HG02759 (cell line): ENCODE measurements at regions not wholly inside any gene's neighbourhood (a gene's known extent, or its start where the extent isn't known, plus 50 kb on each side); places are given as distances from the start of the nearest gene placed in this dataset.

Experiments used
- ATAC-seq: cut with Tn5 transposase; IDR thresholded peaks from one replicate; pipeline ENCODE4 v1.9.1; 2021; ENCODE audit warnings: mild to moderate bottlenecking, moderate library complexity; ENCODE audit not compliant: unreplicated experiment

GRCh38 chr11:128200467-128200866 lies 386.9 kb downstream of the ETS1 start:
- no peak for ATAC-seq

GRCh38 chr11:128198216-128198772 lies 389.1 kb downstream of the ETS1 start:
- no peak for ATAC-seq

- ATAC-seq: no peak
Measured at GRCh38 chr11:128196235-128196634, 391.1 kb downstream of the ETS1 start.

GRCh38 chr11:128195756-128196155 lies 391.6 kb downstream of the ETS1 start:
- ATAC-seq: no peak

DNA sequence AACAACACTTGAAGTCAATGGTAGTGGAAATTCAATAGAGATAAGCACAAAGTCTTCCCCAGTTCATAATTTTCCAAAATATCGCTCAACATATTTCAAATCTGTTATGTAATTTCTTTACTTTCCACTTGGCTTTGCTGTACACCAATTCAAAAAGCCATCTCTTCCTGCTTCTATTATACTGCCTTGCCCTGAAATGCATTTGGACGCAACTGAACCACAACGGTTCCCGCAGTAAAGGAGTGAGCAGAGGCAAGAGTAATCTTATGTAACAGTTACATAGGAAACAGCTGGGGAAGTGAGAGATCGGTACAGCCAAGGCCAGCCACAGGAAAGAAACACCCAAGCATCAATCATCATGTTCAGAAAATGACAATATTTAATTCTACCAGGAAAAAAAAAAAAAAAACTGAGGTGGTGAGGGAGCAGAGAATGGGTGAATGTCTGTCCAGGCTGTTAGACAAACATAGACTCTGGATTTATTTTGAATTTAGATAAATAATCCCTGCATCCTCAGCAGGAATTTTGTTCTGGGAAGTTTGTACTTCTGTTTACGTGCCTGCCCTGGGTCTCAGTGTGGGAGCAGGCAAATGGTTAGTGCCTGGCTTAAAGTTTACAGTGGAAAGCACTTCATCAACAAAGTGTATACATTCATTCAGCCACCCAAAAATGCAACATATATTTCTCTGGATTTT lies 392.2 kb downstream of the ETS1 start:
- no peak for ATAC-seq

GRCh38 chr11:128194216-128194615 lies 393.1 kb downstream of the ETS1 start:
- ATAC-seq: no peak

DNA sequence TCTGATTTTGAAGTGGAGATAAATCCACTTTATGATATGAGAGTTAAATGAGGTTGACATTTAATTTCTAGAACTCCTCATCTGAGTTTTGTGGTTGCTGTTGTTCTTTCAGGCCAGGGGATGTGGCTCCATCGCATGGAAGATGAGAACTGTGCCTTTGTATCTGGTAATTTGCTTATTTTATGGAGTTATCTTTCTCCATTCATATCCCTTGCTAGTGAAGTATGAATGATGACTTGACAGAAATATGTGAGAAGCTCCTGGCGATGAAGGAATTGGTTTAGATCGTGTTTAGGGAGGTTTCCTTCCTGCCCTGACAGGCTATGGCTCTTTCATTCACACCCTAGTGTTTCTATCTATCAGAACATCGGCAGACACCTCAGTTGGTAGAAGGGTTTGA lies 393.7 kb downstream of the ETS1 start:
- ATAC-seq: no peak

DNA sequence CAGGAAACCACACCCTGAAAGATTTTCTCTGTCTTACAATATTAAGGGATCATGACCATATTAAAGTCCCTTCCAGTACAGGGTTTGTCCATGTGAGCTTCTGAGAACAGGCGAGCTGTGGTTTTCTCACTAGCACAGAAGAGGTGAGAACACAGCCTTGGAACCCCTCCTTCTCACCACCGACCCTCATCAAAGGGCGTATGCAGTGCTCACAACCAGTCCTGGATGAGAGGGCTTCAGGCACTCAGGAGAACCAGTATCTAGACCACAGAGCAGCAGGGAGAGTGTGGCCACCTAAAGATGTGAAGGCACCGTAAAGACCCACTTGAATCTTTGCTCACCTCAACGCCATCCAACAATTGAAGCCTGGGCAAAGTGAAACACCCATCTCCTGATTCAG lies 397.0 kb downstream of the ETS1 start:
- no peak for ATAC-seq

- ATAC-seq: no peak
Measured at GRCh38 chr11:128189823-128190222, 397.5 kb downstream of the ETS1 start.

DNA sequence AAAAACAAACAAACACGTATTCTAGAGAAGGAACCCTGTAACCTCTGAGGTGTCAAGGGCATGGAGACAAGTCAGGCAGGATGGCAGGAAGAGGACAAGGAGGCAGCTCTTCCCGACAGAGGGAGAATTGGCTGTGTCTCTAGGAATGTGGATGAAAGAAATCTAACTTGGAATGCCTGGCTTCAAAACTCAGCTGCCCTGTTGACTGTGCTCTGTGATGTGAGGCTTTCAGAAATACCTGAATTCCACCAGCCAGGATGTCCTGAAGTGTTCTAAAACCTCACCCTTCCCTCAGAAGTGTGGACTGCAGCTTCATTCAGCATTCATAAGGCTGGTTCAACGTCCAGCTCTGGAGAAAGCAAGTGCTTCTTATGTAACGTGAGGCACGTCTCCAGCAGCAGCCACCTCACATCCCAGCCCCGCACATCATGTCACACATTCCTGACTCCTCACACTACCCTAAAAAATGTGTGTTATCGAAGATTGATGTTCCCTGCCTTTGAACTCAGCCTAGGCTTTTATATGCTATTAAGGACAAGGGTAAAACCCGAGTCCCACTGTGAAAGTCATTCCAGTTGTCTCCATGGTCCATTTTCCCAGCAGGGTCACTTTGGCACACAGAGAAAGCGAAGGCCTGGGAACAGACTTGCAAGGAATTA lies 398.9 kb downstream of the ETS1 start:
- ATAC-seq: no peak

DNA sequence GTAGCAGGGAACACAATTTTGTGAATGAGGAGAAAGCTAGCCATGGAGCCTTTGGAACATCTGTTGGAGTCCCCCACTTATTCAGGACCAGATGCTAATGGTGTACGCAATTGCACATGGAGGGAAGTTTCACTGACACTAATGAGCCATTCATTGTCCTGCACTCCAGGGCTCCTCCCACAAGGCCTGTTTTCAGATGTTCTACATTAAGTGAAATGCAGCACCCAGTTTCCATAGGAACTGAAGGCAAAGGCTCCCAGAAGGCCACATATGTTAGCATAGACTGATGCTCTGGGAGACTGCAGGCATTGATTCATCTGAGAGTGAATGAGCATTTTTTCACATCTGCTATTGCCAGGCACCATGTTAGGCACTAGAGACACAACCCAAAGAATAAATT lies 399.5 kb downstream of the ETS1 start:
- no peak for ATAC-seq

DNA sequence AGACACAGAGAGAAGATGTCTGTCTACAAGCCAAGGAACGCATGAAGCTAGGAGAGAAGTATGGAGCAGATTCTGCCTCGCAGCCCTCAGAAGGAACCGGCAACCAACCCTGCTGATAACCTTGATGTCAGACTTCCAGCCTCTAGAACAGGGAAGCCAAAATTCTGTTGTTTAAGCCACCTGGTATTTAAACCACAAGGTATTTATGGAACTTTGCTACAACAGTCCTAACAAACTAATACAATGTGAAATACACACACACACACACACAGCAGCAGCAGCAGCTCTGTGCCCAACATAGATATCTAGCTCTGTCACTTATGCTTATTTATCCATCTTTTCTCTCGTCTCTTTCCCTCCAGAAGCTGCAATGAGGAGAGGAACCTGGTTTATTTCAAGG lies 400.0 kb downstream of the ETS1 start:
- no peak for ATAC-seq

DNA sequence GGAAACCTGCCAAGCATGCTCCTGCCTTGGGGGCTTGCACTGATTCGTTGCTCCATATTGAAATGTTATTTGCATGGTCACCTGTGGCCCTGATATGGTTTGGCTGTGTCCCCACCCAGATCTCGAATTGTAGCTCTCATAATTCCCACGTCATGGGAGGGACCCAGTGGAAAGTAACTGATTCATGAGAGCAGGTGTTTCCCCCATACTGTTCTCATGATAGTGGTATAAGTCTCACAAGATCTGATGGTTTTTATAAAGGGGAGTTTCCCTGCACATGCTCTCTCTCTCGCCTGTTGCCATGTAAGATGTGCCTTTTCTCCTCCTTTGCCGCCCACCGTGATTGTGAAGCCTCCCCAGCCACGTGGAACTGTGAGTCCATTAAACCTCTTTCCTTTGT lies 402.4 kb downstream of the ETS1 start:
- no peak for ATAC-seq

DNA sequence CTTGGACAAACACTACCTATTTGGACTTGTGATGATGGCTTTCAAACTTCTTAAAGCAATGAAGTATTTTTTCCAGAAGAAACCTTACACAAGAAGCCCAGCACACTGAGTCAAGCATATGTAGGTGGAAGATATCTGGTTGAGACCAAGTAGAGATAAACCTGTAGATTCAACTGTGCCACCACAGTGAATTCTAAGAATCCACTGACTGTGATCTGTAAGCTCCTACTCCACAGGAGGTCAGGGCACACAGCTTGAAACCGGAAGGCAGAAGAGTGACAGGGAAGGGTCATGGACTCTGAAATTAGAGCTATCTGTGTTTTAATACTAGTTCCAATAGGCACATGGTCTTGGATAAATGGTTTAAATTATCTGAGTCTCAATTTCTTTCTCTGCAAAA lies 404.5 kb downstream of the ETS1 start:
- no peak for ATAC-seq

DNA sequence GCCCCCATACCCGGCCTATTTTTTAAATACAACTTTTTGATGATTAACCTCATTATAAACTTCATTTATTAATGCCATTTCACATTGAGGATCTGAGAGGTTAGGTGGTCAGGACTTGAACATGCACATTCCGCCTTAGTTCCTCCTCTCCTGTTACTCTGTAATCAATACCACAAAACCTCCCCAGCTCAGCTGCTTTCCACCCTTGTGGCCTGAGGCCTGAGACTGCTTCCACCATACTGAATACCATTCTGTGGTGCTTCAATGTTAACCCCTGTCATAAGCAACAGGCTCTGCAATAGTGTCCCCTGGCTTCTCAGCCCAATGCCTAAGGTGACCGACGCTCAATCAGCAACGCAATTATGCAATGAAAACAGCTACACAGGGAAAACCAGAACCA lies 405.4 kb downstream of the ETS1 start:
- ATAC-seq: no peak

DNA sequence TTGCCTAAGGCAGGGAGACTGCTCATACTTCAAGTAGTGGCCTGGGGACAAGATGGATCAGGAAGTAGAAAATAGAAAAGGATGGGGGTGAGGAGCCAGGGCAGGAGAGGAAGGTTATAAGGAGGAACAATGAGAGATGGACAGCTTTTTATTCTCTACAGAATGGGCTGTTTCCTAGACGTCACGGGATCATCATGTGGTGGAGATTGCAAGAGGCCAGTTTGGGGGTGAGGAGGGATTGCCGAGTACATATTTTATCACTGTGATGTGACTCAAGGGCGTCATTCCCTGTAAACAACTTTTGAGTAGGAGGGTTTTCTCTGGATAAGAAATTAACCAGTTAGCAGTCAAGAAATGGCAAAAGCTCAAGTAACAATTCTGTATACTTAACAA lies 406.3 kb downstream of the ETS1 start:
- no peak for ATAC-seq

- no peak for ATAC-seq
Measured at GRCh38 chr11:128180441-128181087, 406.8 kb downstream of the ETS1 start.

DNA sequence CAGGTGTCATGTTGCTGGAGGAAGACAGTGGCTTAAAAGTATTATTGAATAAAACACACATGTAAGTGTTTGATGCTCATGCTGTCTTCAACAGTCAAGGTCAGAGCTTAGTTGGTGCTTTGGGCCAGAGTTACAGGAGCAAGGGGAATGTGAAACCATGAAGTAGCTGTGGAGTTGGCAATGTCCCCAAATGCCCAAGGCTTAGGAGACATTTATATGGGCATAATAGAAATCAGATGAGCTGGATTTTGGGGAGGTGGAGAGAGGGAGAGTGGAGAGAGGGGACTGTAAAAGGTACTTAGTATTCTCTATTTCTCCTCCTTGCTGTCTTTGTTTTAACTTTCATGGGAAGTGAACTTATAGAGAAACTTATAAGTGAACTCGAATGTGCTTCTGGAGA lies 407.8 kb downstream of the ETS1 start:
- no peak for ATAC-seq

GRCh38 chr11:128179039-128179438 lies 408.3 kb downstream of the ETS1 start:
- no peak for ATAC-seq

DNA sequence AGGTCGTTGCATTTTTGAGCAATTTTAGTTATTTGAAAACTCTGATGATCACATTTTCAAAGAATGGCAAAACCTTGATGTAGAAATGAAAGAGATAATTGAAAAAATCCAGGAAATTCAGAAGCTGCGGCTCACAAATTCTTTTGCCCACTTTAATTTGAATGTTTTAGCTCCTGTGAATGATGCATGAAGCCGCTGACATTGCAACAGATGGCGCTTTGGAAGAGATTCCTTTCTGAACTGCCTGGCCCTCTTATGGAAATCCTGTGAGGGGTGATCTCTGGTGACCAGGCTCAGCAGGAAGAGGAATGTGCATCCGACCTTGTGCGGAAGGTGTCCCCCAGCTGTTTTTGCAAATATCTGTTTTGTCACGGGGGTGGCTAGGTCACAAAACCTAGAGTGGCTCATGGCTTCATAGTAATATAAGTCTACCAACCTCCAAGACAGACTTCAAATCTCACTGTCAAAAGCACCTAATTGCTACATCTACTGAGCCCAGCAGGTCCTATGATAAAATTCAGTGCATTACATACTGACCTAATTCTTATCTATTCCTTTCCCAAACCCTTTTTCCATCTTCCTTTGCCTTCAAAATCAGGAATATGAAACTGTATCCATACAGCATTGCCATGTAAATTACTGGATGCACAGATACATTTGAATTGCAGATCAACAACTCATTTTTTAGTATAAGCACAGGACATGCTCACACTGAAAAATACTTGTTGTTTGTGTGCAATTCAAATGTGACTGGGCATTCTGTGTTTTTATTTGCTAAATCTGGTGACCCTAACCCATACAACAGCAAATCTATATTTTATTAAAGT lies 412.7 kb downstream of the ETS1 start:
- ATAC-seq: no peak
